CD14-positive monocyte (primary cell): ENCODE measurements at regions not wholly inside any gene's neighbourhood (a gene's known extent, or its start where the extent isn't known, plus 50 kb on each side); places are given as distances from the start of the nearest gene placed in this dataset.

ENCODE experiments used
- DNase-seq, 3 donors: peaks; one replicate each; pipeline ENCODE4 v3.0.0-alpha.2; 2011 to 2022
- H2AFZ ChIP-seq: 2 replicates; pipeline ENCODE4 v1.6.0; 2012; ENCODE audit warnings: mild to moderate bottlenecking, low read depth, low read length, inconsistent platforms; ENCODE audit not compliant: insufficient read depth, poor library complexity, severe bottlenecking
- H3K27ac ChIP-seq, 2 donors: 1 replicate in 1 of 2; 2 replicates in 1 of 2; pipeline ENCODE4 v1.5.1; 2012 to 2013; ENCODE audit warnings: low read length in 2 of 2, control low read depth in 1 of 2, inconsistent platforms in 1 of 2, low read depth in 1 of 2, mild to moderate bottlenecking in 1 of 2
- H3K27me3 ChIP-seq, 2 donors: one replicate each; pipeline versions ENCODE4 v1.6.0 to v1.6.1; 2011 to 2013; ENCODE audit warnings: low read length in 2 of 2; ENCODE audit not compliant: control insufficient read depth in 2 of 2, insufficient read depth in 2 of 2
- H3K36me3 ChIP-seq, 2 donors: replicated peaks in 1 of 2; 1 replicate in 1 of 2; 2 replicates in 1 of 2; pipeline versions ENCODE4 v1.5.1 to v1.6.1; 2012 to 2013; ENCODE audit warnings: low read length in 2 of 2, control low read depth in 1 of 2, inconsistent platforms in 1 of 2, mild to moderate bottlenecking in 1 of 2; ENCODE audit not compliant: insufficient read depth in 2 of 2, control insufficient read depth in 1 of 2
- H3K4me1 ChIP-seq, 2 donors: 1 replicate in 1 of 2; 2 replicates in 1 of 2; pipeline versions ENCODE4 v1.5.1 to v1.6.1; 2012 to 2013; ENCODE audit warnings: low read length in 2 of 2, control low read depth in 1 of 2, inconsistent platforms in 1 of 2, mild to moderate bottlenecking in 1 of 2, moderate library complexity in 1 of 2; ENCODE audit not compliant: insufficient read depth in 2 of 2, control insufficient read depth in 1 of 2
- H3K4me2 ChIP-seq: replicated peaks from 2 replicates; pipeline ENCODE3; 2012; ENCODE audit warnings: low read length, moderate library complexity, mild to moderate bottlenecking; ENCODE audit not compliant: poor library complexity, severe bottlenecking; ENCODE audit errors: extremely low read depth
- H3K4me3 ChIP-seq, 3 experiments: fragments of 200-600 bp in 1 of 3; sonication (generic) in 1 of 3; replicated peaks in 1 of 3; 1 replicate in 2 of 3; 2 replicates in 1 of 3; pipeline ENCODE4 v1.5.1; 2011 to 2013; ENCODE audit warnings: low read length in 3 of 3, mild to moderate bottlenecking in 3 of 3, control low read depth in 2 of 3, low read depth in 2 of 3, inconsistent platforms in 1 of 3, moderate library complexity in 1 of 3
- H3K79me2 ChIP-seq: 2 replicates; pipeline ENCODE4 v1.6.0; 2012; ENCODE audit warnings: mild to moderate bottlenecking, control low read depth, inconsistent platforms, low read length, moderate library complexity; ENCODE audit not compliant: insufficient read depth
- H3K9ac ChIP-seq: 2 replicates; pipeline ENCODE4 v1.6.0; 2017; ENCODE audit warnings: low read length, mild to moderate bottlenecking; ENCODE audit not compliant: insufficient read depth, poor library complexity, severe bottlenecking
- H3K9me3 ChIP-seq, 2 donors: replicated peaks in 1 of 2; 1 replicate in 1 of 2; 2 replicates in 1 of 2; pipeline versions ENCODE4 v1.5.1 to v1.6.1; 2012 to 2013; ENCODE audit warnings: low read length in 2 of 2, control low read depth in 1 of 2; ENCODE audit not compliant: control insufficient read depth in 1 of 2, insufficient read depth in 1 of 2
- H4K20me1 ChIP-seq: 2 replicates; pipeline ENCODE4 v1.6.0; 2012; ENCODE audit warnings: mild to moderate bottlenecking, low read length, control low read depth, moderate library complexity; ENCODE audit not compliant: insufficient read depth
- H3K27ac Mint-ChIP-seq, 7 donors: one replicate each; pipeline ENCODE4 v1.8.0; 2020; ENCODE audit warnings: mild to moderate bottlenecking in 7 of 7, mixed read lengths in 7 of 7, moderate library complexity in 6 of 7, inconsistent platforms in 2 of 7
- H3K27me3 Mint-ChIP-seq, 3 donors: one replicate each; pipeline ENCODE4 v1.8.0; 2021 to 2022; ENCODE audit warnings: low read depth in 3 of 3, mild to moderate bottlenecking in 3 of 3, mixed read lengths in 3 of 3, moderate library complexity in 3 of 3, inconsistent platforms in 1 of 3
- H3K36me3 Mint-ChIP-seq, 2 donors: one replicate each; pipeline ENCODE4 v1.8.0; 2020; ENCODE audit warnings: mixed read lengths in 2 of 2, inconsistent platforms in 1 of 2, mild to moderate bottlenecking in 1 of 2
- H3K4me1 Mint-ChIP-seq: one replicate; pipeline ENCODE4 v1.8.0; 2020; ENCODE audit warnings: mild to moderate bottlenecking, mixed read lengths
- H3K4me3 Mint-ChIP-seq, 2 donors: one replicate each; pipeline ENCODE4 v1.8.0; 2020; ENCODE audit warnings: mild to moderate bottlenecking in 2 of 2, mixed read lengths in 2 of 2, moderate library complexity in 1 of 2
- H3K9me3 Mint-ChIP-seq, 7 donors: one replicate each; pipeline ENCODE4 v1.8.0; 2020 to 2022; ENCODE audit warnings: mixed read lengths in 7 of 7, mild to moderate bottlenecking in 6 of 7, moderate library complexity in 6 of 7, inconsistent platforms in 2 of 7
- CTCF ChIP-seq: fragments of 200-600 bp; IDR thresholded peaks from one replicate; pipeline ENCODE4 v1.8.0; 2022; ENCODE audit warnings: antibody characterized with exemption, mild to moderate bottlenecking
- WGBS: methylation state at CpG from one replicate; pipeline ENCODE4 v1.1.5; 2013; ENCODE audit warnings: missing lambda C conversion rate; ENCODE audit not compliant: insufficient coverage; 5-methylcytosine and 5-hydroxymethylcytosine counted together
- intact Hi-C, 2 donors: fragments of 100-400 bp; cut with micrococcal nuclease; formaldehyde crosslinking; loops; one replicate each; pipeline versions ENCODE4 v1.15.0 to v1.15.1; 2023

DNA sequence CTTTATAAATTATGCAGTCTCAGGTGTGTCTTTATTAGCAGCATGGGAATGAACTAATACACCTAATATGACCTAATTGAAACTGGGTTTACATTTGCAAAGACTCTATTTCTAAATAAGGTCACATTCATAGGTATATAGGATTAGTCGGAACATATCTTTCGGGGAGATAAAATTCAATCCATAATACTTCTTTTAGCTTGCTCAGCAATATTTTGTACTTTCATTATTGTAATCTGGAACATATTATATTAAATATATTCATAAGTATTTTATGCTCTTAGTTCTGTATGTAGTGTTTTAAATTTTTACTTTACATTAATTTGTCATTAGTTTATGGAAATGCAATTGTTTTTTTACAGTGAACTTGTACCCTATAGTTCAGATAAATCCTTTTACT lies 927.7 kb downstream of the CCDC85A start:
- H3K27ac Mint-ChIP-seq = no peak overlapping the region
- Histone ChIP-seq H3K4me3 (no peak overlapping the region), H2AFZ (no peak overlapping the region), H3K79me2 (no peaks in the 10 kb centered on the region), H3K9ac (no peak overlapping the region), H3K27ac (no peak overlapping the region), H4K20me1 (no peaks in the 10 kb centered on the region), H3K4me2 (no peak overlapping the region), H3K4me1 (no peaks in the 10 kb centered on the region), H3K9me3 (peaks cover 2 to 7% of the 10 kb centered on the region in 2 donors), H3K36me3 (no peaks in the 10 kb centered on the region), H3K27me3 (no peaks in the 10 kb centered on the region)
- no peak overlapping the region for H3K4me3 Mint-ChIP-seq
- no peak for DNase-seq
- intact Hi-C loops = no loop called here
- H3K9me3 Mint-ChIP-seq = peaks cover 0 to 12% (median 2%) of the 10 kb centered on the region in 7 donors
- no peak for TF ChIP-seq CTCF
- no peaks in the 10 kb centered on the region for H3K27me3 Mint-ChIP-seq
- no peaks in the 10 kb centered on the region for H3K36me3 Mint-ChIP-seq
- H3K4me1 Mint-ChIP-seq = no peaks in the 10 kb centered on the region
- no CpG with 5 or more reads among the region's 2 CpGs for WGBS

- H3K79me2 ChIP-seq = no peaks in the 10 kb centered on the region
- Mint-ChIP-seq H3K4me1 (no peaks in the 10 kb centered on the region), H3K4me3 (no peak overlapping the region), H3K36me3 (no peaks in the 10 kb centered on the region), H3K27ac (no peak overlapping the region), H3K27me3 (no peaks in the 10 kb centered on the region), H3K9me3 (peaks cover 0 to 2% (median 0%) of the 10 kb centered on the region in 7 donors)
- no peak overlapping the region for H3K27ac ChIP-seq
- TF ChIP-seq CTCF = no peak
- no peak for DNase-seq
- intact Hi-C loops = no loop called here
- no peaks in the 10 kb centered on the region for H3K4me1 ChIP-seq
- H3K4me2 ChIP-seq = no peak overlapping the region
- H3K9ac ChIP-seq = no peak overlapping the region
- no peak overlapping the region for H2AFZ ChIP-seq
- H3K9me3 ChIP-seq = no peaks in the 10 kb centered on the region
- H3K36me3 ChIP-seq = no peaks in the 10 kb centered on the region
- no peaks in the 10 kb centered on the region for H3K27me3 ChIP-seq
- H4K20me1 ChIP-seq = no peaks in the 10 kb centered on the region
- H3K4me3 ChIP-seq = no peak overlapping the region
These were observed 927.5 kb upstream of the VRK2 start for GRCh38 chr2:57119141-57119540.
